ENCODE measurements at regions not wholly inside any gene's neighbourhood (a gene's known extent, or its start where the extent isn't known, plus 50 kb on each side); places are given as distances from the start of the nearest gene placed in this dataset.

DNA sequence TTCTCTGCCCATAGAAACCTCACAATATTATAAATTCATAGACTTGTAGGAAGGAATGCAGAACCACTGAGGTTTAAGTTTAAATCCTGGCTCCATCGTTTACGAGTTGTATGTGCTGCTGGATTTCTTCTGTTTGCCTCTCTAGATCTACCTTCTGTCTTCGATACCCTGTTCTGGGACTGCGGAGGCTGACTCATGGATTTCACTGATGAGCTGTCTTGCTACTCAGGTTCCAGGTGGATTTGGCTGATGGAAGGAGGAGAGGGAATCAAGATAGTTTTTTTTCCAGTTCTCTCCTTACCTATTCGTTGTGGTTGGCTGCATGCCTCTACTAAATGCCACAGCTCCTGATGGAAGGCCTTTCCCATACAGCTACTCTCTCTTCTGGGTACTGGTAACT is 375.8 kb downstream of the REEP3 start:
- DNase-seq (ENCODE audit: low spot score) = no peak
- Histone ChIP-seq H3K9me3 (ENCODE audit: low read depth) (no peaks in the 10 kb centered on the region), H3K36me3 (replicated peaks; ENCODE audit: insufficient read depth, low read depth) (no peaks in the 10 kb centered on the region), H4K20me1 (ENCODE audit: insufficient read depth, poor library complexity, severe bottlenecking) (no peaks in the 10 kb centered on the region), H2AFZ (no peak overlapping the region), H3K27me3 (no peaks in the 10 kb centered on the region), H3K4me1 (ENCODE audit: insufficient read depth) (no peaks in the 10 kb centered on the region), H3K4me3 (no peak overlapping the region), H3K4me2 (no peak overlapping the region), H3K27ac (no peak overlapping the region), H3K79me2 (no peaks in the 10 kb centered on the region), H3K9me2 (replicated peaks; ENCODE audit: insufficient read depth) (no peaks in the 10 kb centered on the region)
- no peak for TF ChIP-seq EZH2phosphoT487 (IDR thresholded peaks at IDR 0.05; ENCODE audit: low read depth, severe bottlenecking, unreplicated experiment)
- no peak for TF ChIP-seq EZH2 (IDR thresholded peaks at IDR 0.05; ENCODE audit: borderline replicate concordance)
- 82% methylated on average over 5 of the region's 5 CpGs for WGBS (ENCODE audit: low lambda C conversion rate, missing lambda C conversion rate)

DNA sequence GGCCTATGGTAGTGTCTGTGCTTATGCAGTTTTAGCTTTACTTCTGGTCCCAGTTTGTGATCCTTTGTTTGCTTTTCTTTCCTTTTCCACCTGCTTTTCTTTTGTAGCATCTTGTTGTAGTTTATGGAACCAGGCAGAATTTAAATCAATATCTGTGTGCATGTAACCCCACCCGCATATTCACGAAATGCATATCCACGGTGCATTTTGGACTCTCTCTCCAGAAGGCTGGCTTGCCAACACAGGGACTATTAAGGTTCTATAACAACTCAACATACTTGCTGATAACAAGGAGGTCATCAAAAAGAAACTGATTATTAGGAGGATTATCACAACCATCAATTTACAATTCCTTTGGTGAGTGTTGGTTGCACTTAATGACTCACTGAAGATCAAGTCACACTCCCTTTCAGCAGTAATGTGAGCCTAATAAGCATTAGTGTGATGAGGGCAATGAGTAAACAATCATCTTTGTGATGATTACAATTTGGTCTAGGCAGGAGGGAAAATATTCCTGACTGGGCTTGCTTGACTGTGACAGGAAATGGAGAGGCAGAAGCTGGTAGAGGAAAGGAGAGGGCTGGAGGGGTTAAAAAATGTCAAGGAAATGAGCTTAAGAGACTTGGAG is 378.6 kb downstream of the REEP3 start:
- Histone ChIP-seq H2AFZ (no peak overlapping the region), H3K4me2 (no peak overlapping the region), H3K27me3 (no peaks in the 10 kb centered on the region), H3K27ac (no peak overlapping the region), H3K79me2 (no peaks in the 10 kb centered on the region), H3K9me2 (replicated peaks; ENCODE audit: insufficient read depth) (no peaks in the 10 kb centered on the region), H3K9me3 (ENCODE audit: low read depth) (no peaks in the 10 kb centered on the region), H3K36me3 (replicated peaks; ENCODE audit: insufficient read depth, low read depth) (no peaks in the 10 kb centered on the region), H4K20me1 (ENCODE audit: insufficient read depth, poor library complexity, severe bottlenecking) (no peaks in the 10 kb centered on the region), H3K4me3 (no peak overlapping the region), H3K4me1 (ENCODE audit: insufficient read depth) (no peaks in the 10 kb centered on the region)
- TF ChIP-seq EZH2 (IDR thresholded peaks at IDR 0.05; ENCODE audit: borderline replicate concordance) (no peak), EZH2phosphoT487 (IDR thresholded peaks at IDR 0.05; ENCODE audit: low read depth, severe bottlenecking, unreplicated experiment) (no peak)
- TF ChIP-seq, protein P1, sequence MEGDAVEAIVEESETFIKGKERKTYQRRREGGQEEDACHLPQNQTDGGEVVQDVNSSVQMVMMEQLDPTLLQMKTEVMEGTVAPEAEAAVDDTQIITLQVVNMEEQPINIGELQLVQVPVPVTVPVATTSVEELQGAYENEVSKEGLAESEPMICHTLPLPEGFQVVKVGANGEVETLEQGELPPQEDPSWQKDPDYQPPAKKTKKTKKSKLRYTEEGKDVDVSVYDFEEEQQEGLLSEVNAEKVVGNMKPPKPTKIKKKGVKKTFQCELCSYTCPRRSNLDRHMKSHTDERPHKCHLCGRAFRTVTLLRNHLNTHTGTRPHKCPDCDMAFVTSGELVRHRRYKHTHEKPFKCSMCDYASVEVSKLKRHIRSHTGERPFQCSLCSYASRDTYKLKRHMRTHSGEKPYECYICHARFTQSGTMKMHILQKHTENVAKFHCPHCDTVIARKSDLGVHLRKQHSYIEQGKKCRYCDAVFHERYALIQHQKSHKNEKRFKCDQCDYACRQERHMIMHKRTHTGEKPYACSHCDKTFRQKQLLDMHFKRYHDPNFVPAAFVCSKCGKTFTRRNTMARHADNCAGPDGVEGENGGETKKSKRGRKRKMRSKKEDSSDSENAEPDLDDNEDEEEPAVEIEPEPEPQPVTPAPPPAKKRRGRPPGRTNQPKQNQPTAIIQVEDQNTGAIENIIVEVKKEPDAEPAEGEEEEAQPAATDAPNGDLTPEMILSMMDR (IDR thresholded peaks at IDR 0.05; ENCODE audit: poor library complexity) = no peak
- DNase-seq (ENCODE audit: low spot score) = no peak
- 66% methylated on average over 3 of the region's 3 CpGs for WGBS (ENCODE audit: low lambda C conversion rate, missing lambda C conversion rate)

DNA sequence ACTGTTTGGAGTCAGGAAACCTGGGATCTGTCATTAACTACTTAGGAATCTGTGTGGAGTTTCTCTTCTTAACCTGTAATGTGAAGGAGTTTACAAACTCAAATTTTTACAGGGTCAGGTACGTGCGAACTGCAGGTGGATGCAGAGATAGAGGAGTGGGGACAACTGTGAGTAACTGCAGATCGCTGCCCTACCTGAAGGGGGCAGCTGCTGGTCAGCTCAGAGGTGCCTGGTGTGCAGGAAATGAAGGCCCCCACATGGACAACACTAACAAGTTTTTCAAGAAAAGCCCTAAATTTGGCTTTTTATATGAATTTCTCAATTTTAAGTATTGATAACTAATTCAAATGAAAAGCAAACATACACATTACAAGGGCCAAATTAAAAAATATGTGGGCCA is 380.0 kb downstream of the REEP3 start:
- TF ChIP-seq EZH2 (IDR thresholded peaks at IDR 0.05; ENCODE audit: borderline replicate concordance) (no peak), EZH2phosphoT487 (IDR thresholded peaks at IDR 0.05; ENCODE audit: low read depth, severe bottlenecking, unreplicated experiment) (no peak)
- TF ChIP-seq, protein P1 (IDR thresholded peaks at IDR 0.05; ENCODE audit: poor library complexity) = no peak
- 63% methylated on average over 3 of the region's 3 CpGs for WGBS (ENCODE audit: low lambda C conversion rate, missing lambda C conversion rate)
- H3K9me2 ChIP-seq (replicated peaks; ENCODE audit: insufficient read depth) = no peaks in the 10 kb centered on the region
- no peaks in the 10 kb centered on the region for H3K4me1 ChIP-seq (ENCODE audit: insufficient read depth)
- H3K79me2 ChIP-seq = no peaks in the 10 kb centered on the region
- no peak overlapping the region for H3K4me2 ChIP-seq
- no peak overlapping the region for H3K4me3 ChIP-seq
- no peak for DNase-seq (ENCODE audit: low spot score)
- no peaks in the 10 kb centered on the region for H4K20me1 ChIP-seq (ENCODE audit: insufficient read depth, poor library complexity, severe bottlenecking)
- H3K36me3 ChIP-seq (replicated peaks; ENCODE audit: insufficient read depth, low read depth) = no peaks in the 10 kb centered on the region
- H3K9me3 ChIP-seq (ENCODE audit: low read depth) = no peaks in the 10 kb centered on the region
- no peak overlapping the region for H2AFZ ChIP-seq
- H3K27me3 ChIP-seq = no peaks in the 10 kb centered on the region
- H3K27ac ChIP-seq = no peak overlapping the region

DNA sequence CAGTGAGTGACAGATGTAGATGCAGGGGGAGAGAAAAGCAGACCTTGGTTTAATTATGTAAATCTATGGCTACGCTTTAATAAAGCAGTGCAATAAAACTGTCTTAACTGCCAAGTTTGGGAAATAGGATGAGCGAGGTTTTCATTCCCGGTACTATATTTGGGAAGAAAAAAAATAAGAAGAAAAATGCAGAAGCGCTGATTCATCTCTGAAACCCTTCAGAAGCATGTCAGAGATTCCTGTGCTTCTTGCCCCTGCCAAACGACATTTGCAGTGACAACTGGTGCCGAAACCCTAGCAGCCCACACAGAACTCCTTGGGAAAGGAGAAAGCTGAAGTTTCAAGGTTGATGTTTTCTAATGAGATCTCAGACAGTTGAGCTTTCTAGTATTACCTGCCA is 380.7 kb downstream of the REEP3 start:
- Histone ChIP-seq H2AFZ (no peak overlapping the region), H3K27ac (no peak overlapping the region), H3K36me3 (replicated peaks; ENCODE audit: insufficient read depth, low read depth) (no peaks in the 10 kb centered on the region), H3K4me3 (no peak overlapping the region), H3K9me3 (ENCODE audit: low read depth) (no peaks in the 10 kb centered on the region), H3K4me1 (ENCODE audit: insufficient read depth) (no peaks in the 10 kb centered on the region), H4K20me1 (ENCODE audit: insufficient read depth, poor library complexity, severe bottlenecking) (no peaks in the 10 kb centered on the region), H3K27me3 (no peaks in the 10 kb centered on the region), H3K79me2 (no peaks in the 10 kb centered on the region), H3K9me2 (replicated peaks; ENCODE audit: insufficient read depth) (no peaks in the 10 kb centered on the region), H3K4me2 (no peak overlapping the region)
- 73% methylated on average over 6 of the region's 6 CpGs for WGBS (ENCODE audit: low lambda C conversion rate, missing lambda C conversion rate)
- TF ChIP-seq EZH2 (IDR thresholded peaks at IDR 0.05; ENCODE audit: borderline replicate concordance) = no peak
- no peak for TF ChIP-seq EZH2phosphoT487 (IDR thresholded peaks at IDR 0.05; ENCODE audit: low read depth, severe bottlenecking, unreplicated experiment)
- TF ChIP-seq, protein P1 (IDR thresholded peaks at IDR 0.05; ENCODE audit: poor library complexity) = no peak
- DNase-seq (ENCODE audit: low spot score) = no peak

Data from hepatocyte (in vitro differentiated cells).